Stimulated activated CD4-positive, alpha-beta T cell treated with anti-CD3 and anti-CD28 coated beads, TNF-alpha, amount 100 ng/mL, for 1 hour (primary cell): ENCODE measurements at regions not wholly inside any gene's neighbourhood (a gene's known extent, or its start where the extent isn't known, plus 50 kb on each side); places are given as distances from the start of the nearest gene placed in this dataset.

Experiments
- DNase-seq, 3 donors: peaks; one replicate each; pipeline ENCODE4 v3.0.0-alpha.2; 2020; ENCODE audit warnings: low read depth in 3 of 3, low spot score in 1 of 3

DNA sequence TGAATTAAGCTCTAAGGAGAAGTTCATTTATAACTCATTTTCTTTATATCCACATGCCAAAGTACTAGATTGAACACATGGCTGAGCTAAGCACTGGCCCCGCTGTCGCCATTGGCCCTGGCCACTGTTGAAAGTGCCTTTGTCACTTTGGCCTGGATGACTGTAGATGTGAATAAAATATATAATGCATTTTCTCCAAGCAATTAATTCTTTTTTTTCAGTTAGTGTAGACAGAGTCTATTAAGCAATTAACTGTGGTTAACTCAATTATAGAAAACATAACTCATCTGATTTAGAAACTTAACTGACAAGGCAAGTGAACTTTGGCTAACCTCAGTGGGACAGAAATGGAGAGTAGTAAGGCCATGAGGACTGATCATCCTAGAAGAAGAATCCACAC is 965.6 kb downstream of the EFNB2 start:
- no peak for DNase-seq

DNA sequence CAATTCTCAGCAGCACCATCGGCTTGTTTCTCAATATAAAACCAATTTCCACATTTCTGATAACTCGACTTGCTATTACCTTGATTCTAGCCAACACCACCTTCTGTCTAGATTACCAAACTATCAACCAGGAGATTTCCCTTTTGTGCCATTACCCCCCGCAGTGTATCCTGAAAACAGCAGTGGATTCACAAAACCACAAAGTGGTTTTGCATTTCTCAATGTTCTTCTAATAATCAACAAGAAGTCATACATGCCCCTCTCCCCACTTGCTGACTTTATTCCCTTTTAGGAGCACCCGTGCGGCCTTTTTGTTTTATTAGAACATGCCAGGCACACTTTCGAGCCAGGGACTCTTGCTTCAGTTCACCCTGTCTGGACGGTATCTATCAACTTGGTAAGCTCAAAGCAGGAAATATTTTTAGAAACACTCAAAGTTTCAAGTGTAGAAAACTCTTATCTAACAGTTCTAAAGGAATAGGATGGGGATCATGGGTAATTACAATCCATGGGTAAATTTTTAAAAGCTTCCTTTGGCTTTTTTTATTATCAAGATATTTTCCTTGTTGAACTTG is 967.4 kb downstream of the EFNB2 start:
- no peak for DNase-seq

DNA sequence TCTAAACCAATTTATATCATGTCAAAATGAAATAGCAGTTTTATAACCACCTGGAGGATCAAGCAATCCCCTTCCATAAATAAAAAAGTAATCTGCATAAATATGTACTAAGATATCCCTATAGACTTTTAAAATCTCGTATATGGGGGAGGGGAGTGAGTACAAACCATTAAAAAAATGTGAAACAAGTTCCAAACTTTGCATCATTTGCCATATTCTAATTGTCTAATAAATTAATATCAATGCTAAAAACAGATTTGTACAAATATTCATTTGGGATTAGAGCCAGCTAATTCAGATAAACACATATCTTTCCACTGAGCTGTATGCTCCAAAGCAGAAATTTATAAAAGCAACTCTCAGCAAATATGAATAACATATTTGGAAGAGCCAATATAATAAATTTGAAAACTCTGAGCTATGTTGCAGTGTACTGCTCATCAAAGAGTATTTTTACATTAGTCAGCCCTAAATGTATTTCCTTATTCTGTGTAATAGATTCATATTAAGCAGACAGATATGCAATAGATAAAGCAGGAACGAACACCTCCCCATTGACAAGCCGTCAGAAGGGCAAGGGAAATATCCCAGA is 970.2 kb downstream of the EFNB2 start:
- DNase-seq: no peak

DNA sequence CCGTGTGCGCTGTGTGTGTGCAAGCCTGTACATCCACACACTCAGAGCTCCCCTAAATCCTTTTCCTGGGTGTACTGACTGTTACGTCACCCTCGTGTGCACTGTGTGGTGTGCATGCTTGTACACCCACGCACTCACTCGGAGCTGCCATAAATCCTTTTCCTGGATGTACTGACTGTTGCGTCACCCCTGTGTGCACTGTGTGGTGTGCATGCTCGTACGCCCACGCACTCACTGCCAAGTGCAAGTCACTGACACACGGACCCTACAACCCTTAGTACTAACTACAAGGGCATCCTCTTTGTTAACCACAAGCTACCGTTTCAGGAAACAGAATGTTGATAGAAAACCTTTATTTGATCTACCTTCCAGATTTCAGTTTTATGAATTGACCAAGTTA is 983.4 kb downstream of the EFNB2 start:
- DNase-seq: no peak

DNA sequence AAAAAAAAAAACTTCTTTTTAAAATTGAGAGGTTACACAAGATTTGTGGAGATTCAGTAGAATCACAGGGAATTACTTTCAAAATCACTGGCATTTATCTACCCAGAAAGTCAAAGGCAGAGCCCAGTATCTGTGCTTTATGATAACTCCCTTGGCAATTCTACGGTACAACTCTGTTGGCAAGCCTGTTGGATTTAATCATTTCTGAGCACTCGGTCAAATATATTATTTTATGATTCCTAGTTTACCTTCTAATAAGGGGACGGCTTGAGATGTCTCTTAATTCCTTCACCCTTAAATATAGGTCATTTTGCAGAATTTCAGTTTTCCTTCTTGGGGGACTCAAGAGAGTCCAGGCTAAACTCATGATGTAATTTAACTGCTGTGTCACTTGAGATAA is 987.6 kb downstream of the EFNB2 start:
- no peak for DNase-seq

DNA sequence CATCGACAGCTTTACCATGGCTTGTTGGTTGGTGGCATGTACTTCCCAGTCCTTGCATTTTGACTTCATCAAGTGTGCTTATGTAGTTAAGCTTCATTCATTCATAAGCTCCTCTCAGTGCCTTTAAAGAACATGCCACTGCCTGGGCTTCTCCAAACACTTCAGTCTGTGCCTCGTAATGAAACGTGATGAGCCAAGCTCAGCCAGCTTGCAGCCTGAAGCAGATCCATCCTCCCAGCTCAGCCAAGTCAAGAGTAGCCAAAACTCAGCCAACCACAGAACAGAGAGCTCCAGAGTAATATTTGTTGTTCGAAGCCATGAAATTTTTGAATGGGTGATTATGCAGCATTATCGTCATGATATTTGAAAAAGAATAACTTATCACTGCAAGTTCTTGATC is 989.7 kb downstream of the EFNB2 start:
- DNase-seq: no peak

DNA sequence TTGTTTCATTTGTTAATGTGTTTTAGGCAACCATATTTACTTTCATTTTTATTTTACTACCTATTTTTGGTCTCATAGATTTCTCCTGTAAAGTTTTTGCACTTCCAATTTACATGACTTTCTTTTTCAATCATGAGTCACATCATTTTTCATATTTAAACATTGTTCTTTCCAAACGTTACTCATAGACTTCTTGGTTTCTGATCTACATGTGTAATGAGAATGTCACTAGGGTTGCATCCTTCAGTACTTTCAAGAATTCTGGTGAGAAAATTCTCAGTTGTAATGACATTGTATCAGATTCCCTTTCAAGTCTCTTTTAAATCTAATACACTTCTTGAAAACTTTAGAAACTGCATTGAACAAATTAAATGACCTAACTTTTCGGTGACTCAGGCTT is 991.7 kb downstream of the EFNB2 start:
- DNase-seq: no peak

DNA sequence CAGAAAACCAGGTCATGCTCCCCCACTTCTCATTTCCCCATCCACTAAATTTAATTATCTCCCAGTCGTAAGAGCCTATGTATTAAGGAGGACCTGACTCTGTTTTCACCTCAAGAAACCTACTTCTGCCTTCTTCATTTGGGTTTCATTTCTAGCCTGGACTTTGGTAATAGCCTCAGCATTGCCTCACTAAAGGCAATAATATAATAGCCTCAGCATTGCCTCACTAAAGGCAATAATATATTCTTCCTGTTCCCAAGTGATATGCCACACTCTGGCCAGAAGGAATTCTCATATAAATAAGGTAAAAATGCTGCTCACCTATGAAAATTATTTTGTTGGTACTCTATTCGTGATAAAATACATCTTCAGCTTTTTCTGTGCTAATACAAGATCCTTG is 993.9 kb downstream of the EFNB2 start:
- no peak for DNase-seq

DNA sequence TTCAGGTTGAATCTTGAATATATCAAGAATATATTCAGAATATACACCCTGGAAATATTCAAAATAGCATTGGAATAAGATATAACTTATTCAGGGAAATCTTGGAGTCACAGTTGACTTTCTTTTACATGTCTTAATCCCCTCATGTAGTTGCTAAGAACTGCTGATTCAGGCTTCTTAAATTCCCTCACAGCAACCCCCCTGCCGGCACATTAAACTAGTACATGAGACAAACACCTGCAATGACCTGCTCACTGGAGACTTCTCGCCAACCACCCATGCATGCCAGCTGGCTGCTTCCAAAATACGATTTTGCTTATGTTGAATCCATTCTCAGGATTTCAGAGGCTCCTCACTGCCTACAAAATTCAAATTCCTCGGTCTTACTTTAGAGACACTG is 997.1 kb downstream of the EFNB2 start:
- no peak for DNase-seq

DNA sequence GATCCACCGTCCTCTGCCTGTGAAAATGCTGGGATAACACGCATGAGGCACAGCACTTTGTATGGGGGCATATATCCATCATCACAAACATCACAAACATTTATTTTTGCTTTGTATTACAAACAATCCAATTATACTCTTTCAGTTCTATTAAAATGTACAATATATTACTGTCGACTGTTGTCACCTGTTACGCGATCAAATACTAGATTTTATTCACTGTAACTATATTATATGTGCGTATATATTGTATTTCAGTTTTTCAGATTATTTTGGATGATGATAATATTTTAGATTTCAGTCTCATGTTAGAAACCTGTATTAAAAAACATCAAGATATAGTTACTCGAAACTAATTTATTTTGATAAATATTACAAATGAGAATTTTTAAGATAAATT is 998.3 kb downstream of the EFNB2 start:
- DNase-seq: no peak

DNA sequence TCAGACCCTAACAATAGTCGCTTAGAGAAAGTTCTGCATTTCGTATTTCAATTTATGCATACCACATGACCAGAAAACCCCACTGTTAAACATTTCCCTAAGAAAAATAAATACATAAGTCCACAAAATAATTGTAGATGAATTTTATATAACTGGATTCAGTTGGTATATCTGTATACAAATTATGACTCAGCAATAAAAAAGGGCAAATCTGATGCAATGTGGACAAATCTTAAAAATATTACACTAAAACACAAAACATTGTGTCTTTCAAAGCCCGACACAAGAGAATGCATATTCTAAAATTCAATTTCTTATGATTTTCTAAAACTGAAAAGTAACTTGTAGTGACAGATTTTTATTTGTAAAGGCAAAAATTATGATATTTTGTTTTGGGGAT is 1005.0 kb downstream of the EFNB2 start:
- no peak for DNase-seq

DNA sequence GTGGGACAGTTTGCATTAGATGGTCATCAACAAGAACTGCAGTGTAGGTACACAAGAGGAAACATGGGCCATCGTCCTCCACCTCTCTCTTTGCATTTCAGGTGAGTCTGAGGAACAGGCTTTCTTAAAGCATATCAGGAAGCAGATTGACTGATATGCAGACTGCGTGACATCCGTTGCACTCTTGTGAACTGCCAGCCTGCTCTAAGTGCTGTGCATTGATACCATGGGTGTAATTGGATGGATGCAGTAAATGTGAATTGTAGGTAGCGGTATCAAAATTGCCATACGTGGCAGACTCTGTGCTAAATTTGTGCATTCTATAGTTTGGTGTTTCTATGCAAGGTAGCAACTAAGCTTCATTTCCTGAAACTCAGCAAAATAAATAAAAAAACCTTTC is 1008.3 kb downstream of the EFNB2 start:
- DNase-seq: no peak

DNA sequence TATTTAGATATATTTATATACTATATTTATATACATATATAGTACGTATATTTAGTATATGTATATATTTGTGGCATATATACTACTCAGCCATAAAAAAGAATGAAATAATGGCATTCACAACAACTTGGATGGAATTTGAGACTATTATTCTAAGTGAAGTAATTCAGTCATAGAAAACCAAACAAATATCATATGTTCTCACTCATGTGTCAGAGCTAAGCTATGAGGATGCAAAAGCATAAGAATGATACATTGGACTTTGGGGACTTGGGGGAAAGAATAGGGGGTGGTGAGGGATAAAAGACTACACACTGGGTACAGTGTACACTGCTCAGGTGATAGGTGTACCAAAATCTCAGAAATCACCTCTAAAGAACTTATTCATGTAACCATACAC is 1015.7 kb downstream of the EFNB2 start:
- DNase-seq: no peak

DNA sequence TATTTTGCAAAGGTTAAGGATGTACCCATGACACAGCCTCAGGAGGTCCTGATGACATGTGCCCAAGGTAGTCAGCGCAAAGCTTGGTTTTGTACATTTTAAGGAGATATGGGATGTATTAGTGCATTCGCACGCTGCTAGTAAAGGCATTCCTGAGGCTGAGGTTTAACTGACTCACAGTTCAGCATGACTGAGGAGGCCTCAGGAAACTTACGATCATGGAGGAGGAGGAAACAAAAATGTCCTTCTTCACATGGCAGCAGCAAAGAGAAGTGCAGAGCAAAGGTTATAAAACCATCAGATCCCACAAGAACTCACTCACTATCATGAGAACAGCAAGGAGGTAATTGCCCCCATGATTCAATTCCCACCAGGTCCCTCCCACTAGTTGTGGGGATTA is 1017.4 kb downstream of the EFNB2 start:
- no peak for DNase-seq

DNA sequence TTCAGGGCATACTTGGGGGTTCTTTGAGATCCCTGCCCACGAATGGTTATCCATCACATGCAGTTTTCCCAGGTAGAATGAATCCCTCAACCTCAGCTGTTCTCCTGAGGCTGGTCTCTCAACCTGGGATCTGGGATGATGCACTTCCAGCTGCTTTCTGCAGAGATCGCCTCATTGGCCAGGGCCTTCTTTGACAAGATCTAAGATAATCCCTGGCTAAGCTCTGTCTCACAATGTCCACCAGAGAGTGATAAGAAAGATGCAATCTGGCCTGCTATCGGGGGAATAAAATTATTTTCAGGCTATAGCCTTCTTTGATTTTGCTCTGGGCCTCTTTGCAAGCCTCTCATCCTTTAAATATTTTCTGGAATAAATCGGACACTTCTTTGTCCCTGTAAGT is 1021.1 kb downstream of the EFNB2 start:
- DNase-seq: no peak

DNA sequence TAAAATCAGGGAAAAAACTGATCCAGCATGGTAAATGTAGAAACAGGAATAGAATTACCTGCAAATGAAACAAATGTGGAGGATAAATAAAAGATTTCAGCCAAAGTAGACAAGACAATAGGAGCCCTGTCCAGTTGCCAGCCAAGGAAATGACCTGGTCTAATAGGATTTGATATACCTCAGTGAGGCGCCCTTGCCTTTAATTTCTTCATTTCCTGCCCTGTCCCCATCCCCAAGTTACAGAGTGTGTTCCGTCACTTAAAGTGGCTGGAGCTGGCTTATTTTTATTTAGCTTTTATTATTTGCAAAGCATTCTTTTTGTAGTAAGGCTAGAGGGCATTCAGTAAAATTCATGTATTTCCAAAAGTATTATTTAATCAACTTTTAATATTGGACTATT is 1022.0 kb downstream of the EFNB2 start:
- no peak for DNase-seq

DNA sequence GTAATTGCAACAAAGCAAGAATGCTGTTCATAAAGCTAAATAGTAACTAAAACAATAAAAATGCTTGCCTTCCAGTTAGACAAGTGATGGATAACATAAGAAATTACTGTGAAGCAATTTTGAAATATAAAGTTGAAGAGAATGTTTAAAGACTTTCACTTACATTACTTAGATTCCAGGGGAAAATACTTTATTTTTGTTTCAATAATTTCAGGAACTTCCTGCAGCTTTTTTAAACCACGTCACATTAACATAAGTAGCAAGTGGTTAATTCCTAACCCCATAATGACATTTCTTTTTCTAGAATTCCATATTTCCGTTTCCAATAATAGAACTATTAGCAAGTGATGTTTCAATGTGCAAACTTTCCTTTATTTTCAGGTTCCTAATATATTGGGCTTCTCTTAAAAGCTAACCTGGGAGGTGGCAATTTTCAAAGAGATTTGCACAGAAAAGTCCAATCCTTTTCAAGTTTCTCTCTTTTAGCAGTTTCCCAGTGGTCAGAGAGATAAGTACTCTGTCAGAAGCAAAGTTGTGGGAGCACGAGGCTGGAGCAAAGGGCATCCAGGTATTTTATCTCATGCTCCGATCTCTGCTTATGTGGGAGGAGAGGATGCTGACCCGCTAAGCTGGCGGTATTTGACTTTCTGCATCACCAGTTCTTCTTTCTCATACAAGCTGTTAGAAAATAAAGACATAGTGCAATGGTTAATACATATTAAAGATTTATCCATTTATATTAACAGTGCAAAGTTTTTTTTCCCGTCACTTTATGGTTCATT is 1025.3 kb downstream of the EFNB2 start:
- no peak for DNase-seq

DNA sequence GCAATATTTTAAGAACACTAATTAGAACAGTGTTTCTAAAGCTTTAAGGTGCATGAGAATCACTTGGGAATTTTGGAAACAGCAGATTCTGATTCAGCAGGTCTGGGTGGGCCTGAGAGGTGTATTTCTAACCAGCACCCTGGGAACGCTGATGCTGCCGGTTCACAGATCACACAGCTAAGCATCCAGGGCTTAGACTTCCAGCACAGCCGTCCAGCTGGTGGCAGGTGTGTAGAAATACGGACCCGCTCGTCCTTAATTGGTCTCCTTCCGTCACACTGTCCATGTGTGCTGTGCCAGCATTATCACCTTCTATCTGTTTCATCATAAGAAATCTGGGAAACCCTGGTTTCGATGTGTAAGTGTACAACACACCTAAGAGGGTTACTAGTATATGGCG is 1029.0 kb downstream of the EFNB2 start:
- no peak for DNase-seq

DNA sequence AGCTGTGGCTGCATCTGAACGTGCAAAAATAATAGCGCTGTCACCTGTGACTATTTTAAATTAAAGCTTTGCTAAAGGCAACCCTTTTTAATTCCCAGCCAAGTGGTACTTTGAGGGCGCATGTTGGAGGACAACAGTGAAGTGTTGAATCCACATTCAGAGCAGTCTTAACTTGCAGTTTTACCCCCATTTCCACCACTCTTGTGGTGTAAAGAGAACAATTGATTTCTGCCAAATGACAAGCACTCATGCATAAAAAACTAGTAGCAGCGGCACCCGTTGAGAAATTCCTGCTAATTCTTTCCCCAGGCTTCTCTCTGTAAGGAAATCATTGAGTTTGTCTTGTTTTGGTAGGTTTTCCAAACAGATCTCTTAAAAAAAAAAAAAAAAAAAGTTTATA is 1033.3 kb downstream of the EFNB2 start:
- no peak for DNase-seq

DNA sequence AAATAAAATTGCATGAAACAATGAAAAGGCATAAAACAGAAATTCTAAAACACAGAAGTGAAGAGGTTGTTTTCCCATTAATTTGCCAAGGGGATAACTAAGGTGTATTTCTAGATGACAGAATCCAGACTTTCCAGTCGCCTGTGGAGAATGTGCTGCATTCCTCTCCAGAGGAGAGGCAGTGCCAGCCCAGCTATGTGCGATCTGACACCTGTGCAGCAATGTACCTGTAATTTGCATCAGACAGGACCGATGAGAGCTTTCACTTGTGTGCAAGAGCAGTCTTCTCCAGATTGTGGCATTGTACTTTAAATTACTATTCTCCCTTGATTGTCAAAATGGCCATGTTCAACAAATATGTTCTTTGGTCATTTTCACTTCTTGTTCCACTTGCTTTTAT is 1037.9 kb downstream of the EFNB2 start:
- no peak for DNase-seq

DNA sequence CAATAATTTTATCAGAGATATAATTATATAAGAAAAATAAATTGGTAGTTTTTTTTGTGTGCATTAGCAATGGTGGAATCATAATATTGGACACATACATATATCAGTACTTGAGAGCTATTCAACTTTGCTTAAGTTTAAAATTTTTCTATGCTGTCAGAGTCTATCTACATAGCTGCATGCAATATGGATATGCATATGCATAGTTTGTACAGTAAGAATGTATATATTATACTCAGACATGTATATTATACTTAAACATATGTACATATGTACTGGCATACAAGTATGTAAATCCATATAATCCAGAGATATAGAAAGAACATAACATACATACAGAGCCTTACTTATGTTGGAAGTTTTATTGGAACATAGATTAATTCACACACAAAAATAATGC is 1043.2 kb downstream of the EFNB2 start:
- DNase-seq: no peak

DNA sequence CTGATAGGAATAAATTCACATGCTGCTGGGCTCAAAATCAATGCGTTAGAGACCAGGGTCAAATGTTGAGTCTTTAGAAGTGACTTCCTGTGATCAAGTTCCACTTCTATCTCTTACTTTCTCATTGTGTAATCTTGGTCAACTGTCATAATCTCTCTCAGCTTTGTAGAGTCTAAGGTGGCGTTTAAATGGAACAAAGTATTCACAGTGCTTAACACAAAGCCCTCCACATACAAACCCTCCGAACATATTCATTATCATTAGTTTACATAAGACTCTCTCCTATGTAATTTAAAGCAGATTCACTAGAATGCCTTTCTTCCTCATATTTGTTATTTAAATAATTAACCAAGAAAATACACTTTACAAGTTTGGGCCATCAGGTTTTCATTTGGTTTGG is 1044.1 kb downstream of the EFNB2 start:
- DNase-seq: no peak

DNA sequence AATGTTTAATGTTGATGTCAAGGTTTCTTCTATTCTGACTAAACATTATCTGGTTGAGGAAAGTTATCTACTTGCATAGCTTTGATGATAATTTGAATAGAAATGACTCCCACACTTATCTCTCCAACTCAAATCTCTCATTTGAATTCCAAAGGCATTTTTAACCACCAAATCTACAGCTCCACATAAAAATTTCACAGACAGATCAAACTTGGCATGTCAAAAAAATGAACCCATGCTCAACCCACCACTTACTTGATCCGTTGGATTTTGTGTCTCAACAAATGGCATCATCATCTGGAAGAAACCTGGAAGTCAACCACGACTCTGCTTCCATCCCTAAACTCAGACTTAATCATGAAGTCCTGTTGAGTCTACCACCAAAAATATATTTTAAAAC is 1050.4 kb downstream of the EFNB2 start:
- no peak for DNase-seq
